ENCODE measurements at regions not wholly inside any gene's neighbourhood (a gene's known extent, or its start where the extent isn't known, plus 50 kb on each side); places are given as distances from the start of the nearest gene placed in this dataset.

GRCh38 chr11:133693110-133693509, 152.2 kb downstream of the SPATA19 start:
- Mint-ChIP-seq H3K36me3 (ENCODE audit: insufficient read depth, unreplicated experiment) (no peaks in the 10 kb centered on the region), H3K9me3 (ENCODE audit: low read depth, unreplicated experiment) (peaks cover 17% of the 10 kb centered on the region), H3K27me3 (ENCODE audit: unreplicated experiment) (no peaks in the 10 kb centered on the region), H3K27ac (ENCODE audit: unreplicated experiment) (no peak overlapping the region), H3K4me3 (ENCODE audit: low read depth, unreplicated experiment) (no peak overlapping the region), H3K4me1 (ENCODE audit: low read depth, unreplicated experiment) (no peaks in the 10 kb centered on the region)
- BruUV-seq (replicated peaks), result no TSS peak
- intact Hi-C loops (cut with micrococcal nuclease; ENCODE audit: unreplicated experiment), result no loop called here
- TF ChIP-seq CTCF (IDR thresholded peaks at IDR 0.05; ENCODE audit: unreplicated experiment), result no peak
- CTCF ChIA-PET, result no interaction called here
- no peak for DNase-seq

GRCh38 chr11:133692126-133692934, 153.0 kb downstream of the SPATA19 start:
- peaks cover 17% of the 10 kb centered on the region for H3K9me3 Mint-ChIP-seq (ENCODE audit: low read depth, unreplicated experiment)
- intact Hi-C loops (cut with micrococcal nuclease; ENCODE audit: unreplicated experiment), result no loop called here
- no peak overlapping the region for H3K27ac Mint-ChIP-seq (ENCODE audit: unreplicated experiment)
- no peaks in the 10 kb centered on the region for H3K36me3 Mint-ChIP-seq (ENCODE audit: insufficient read depth, unreplicated experiment)
- BruUV-seq (replicated peaks), result no TSS peak
- H3K4me1 Mint-ChIP-seq (ENCODE audit: low read depth, unreplicated experiment), result no peaks in the 10 kb centered on the region
- H3K27me3 Mint-ChIP-seq (ENCODE audit: unreplicated experiment), result no peaks in the 10 kb centered on the region
- H3K4me3 Mint-ChIP-seq (ENCODE audit: low read depth, unreplicated experiment), result no peak overlapping the region
- CTCF ChIA-PET, result no interaction called here
- DNase-seq, result no peak
- no peak for TF ChIP-seq CTCF (IDR thresholded peaks at IDR 0.05; ENCODE audit: unreplicated experiment)

- no peak for TF ChIP-seq CTCF (IDR thresholded peaks at IDR 0.05; ENCODE audit: unreplicated experiment)
- no peaks in the 10 kb centered on the region for H3K36me3 Mint-ChIP-seq (ENCODE audit: insufficient read depth, unreplicated experiment)
- peaks cover 16% of the 10 kb centered on the region for H3K9me3 Mint-ChIP-seq (ENCODE audit: low read depth, unreplicated experiment)
- no peaks in the 10 kb centered on the region for H3K4me1 Mint-ChIP-seq (ENCODE audit: low read depth, unreplicated experiment)
- BruUV-seq (replicated peaks), result no TSS peak
- CTCF ChIA-PET, result no interaction called here
- no peaks in the 10 kb centered on the region for H3K27me3 Mint-ChIP-seq (ENCODE audit: unreplicated experiment)
- intact Hi-C loops (cut with micrococcal nuclease; ENCODE audit: unreplicated experiment), result no loop called here
- no peak overlapping the region for H3K4me3 Mint-ChIP-seq (ENCODE audit: low read depth, unreplicated experiment)
- H3K27ac Mint-ChIP-seq (ENCODE audit: unreplicated experiment), result no peak overlapping the region
- DNase-seq, result no peak
Observed at GRCh38 chr11:133687781-133688180, 155.5 kb upstream of the OPCML start.

GRCh38 chr11:133681901-133682300, 149.6 kb upstream of the OPCML start:
- TF ChIP-seq CTCF (IDR thresholded peaks at IDR 0.05; ENCODE audit: unreplicated experiment), result no peak
- DNase-seq, result no peak
- intact Hi-C loops (cut with micrococcal nuclease; ENCODE audit: unreplicated experiment), result no loop called here
- H3K4me3 Mint-ChIP-seq (ENCODE audit: low read depth, unreplicated experiment), result no peak overlapping the region
- no TSS peak for BruUV-seq (replicated peaks)
- no peaks in the 10 kb centered on the region for H3K36me3 Mint-ChIP-seq (ENCODE audit: insufficient read depth, unreplicated experiment)
- no peak overlapping the region for H3K27ac Mint-ChIP-seq (ENCODE audit: unreplicated experiment)
- peaks cover 19% of the 10 kb centered on the region for H3K9me3 Mint-ChIP-seq (ENCODE audit: low read depth, unreplicated experiment)
- no peaks in the 10 kb centered on the region for H3K4me1 Mint-ChIP-seq (ENCODE audit: low read depth, unreplicated experiment)
- CTCF ChIA-PET, result interaction anchor here (0.8 kb wide), 1 partner anchor 696 kb away, joined by 3 read pairs; no protein-coding TSS in a partner anchor
- H3K27me3 Mint-ChIP-seq (ENCODE audit: unreplicated experiment), result no peaks in the 10 kb centered on the region
